ENCODE measurements at regions not wholly inside any gene's neighbourhood (a gene's known extent, or its start where the extent isn't known, plus 50 kb on each side); places are given as distances from the start of the nearest gene placed in this dataset.

GRCh38 chrX:69036674-69037573 is 128.3 kb downstream of the PJA1 start:
- RAD21 ChIA-PET (ENCODE audit: unreplicated experiment): no interaction called here
- H3K9ac ChIP-seq (ENCODE audit: control insufficient read depth, insufficient read depth, low read length): no peak overlapping the region
- intact Hi-C loops (cut with micrococcal nuclease; ENCODE audit: unreplicated experiment): no loop called here
- no peak overlapping the region for H3K4me3 ChIP-seq
- CTCF ChIA-PET: no interaction called here
- H3K4me2 ChIP-seq (ENCODE audit: control insufficient read depth, insufficient read depth): no peak overlapping the region
- no peak overlapping the region for H2AFZ ChIP-seq (ENCODE audit: control insufficient read depth, low read depth, low read length)
- SMC1A ChIA-PET (ENCODE audit: uncharacterized antibody, unreplicated experiment): no interaction called here
- H3K4me1 ChIP-seq (ENCODE audit: control insufficient read depth, insufficient read depth, low read length): no peaks in the 10 kb centered on the region
- BruUV-seq (replicated peaks): no TSS peak
- no peak for FAIRE-seq
- no peaks in the 10 kb centered on the region; a peak in 1 of 4 replicates for H3K27me3 ChIP-seq (replicated peaks in 1 of 2; ENCODE audit: control insufficient read depth in 2 of 2, insufficient read depth in 2 of 2, low read length in 1 of 2)
- no peaks in the 10 kb centered on the region for H3K79me2 ChIP-seq (ENCODE audit: control insufficient read depth, insufficient read depth, low read length)
- POLR2A ChIA-PET: no interaction called here
- WGBS (ENCODE audit: insufficient coverage, insufficient replicate concordance, low lambda C conversion rate, missing lambda C conversion rate): 39% methylated on average over 11 of the region's 14 CpGs
- no peak overlapping the region for H3K27ac ChIP-seq (ENCODE audit: control insufficient read depth, insufficient read depth)
- ATAC-seq: no peak
- in situ Hi-C loops (cut with MboI): no loop called here
- H3K36me3 ChIP-seq (ENCODE audit: control insufficient read depth in 2 of 2, insufficient read depth in 2 of 2, low read length in 1 of 2): no peaks in the 10 kb centered on the region
- H4K20me1 ChIP-seq (ENCODE audit: control insufficient read depth, insufficient read depth): no peaks in the 10 kb centered on the region
- no peaks in the 10 kb centered on the region for H3K9me3 ChIP-seq (replicated peaks; ENCODE audit: control insufficient read depth, insufficient read depth, low read length)
- DNase-seq (ENCODE audit: low read depth, low spot score): no peak
- TF ChIP-seq, protein P1, sequence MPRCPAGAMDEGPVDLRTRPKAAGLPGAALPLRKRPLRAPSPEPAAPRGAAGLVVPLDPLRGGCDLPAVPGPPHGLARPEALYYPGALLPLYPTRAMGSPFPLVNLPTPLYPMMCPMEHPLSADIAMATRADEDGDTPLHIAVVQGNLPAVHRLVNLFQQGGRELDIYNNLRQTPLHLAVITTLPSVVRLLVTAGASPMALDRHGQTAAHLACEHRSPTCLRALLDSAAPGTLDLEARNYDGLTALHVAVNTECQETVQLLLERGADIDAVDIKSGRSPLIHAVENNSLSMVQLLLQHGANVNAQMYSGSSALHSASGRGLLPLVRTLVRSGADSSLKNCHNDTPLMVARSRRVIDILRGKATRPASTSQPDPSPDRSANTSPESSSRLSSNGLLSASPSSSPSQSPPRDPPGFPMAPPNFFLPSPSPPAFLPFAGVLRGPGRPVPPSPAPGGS (IDR thresholded peaks at IDR 0.05; ENCODE audit: borderline replicate concordance, insufficient read depth, low read depth, low read length, poor library complexity, severe bottlenecking): no peak
- TF ChIP-seq CHD1 (IDR thresholded peaks at IDR 0.05; ENCODE audit: low read depth, low read length) (no peak), RFX5 (IDR thresholded peaks at IDR 0.05; ENCODE audit: low read depth, low read length) (no peak), CUX1 (IDR thresholded peaks at IDR 0.05; ENCODE audit: insufficient replicate concordance, low read depth, low read length) (no peak), FOXK2 (IDR thresholded peaks at IDR 0.05) (no peak), SMAD5 (IDR thresholded peaks at IDR 0.05; ENCODE audit: low read depth) (no peak), GATAD2B (conservative IDR thresholded peaks at IDR 0.05; ENCODE audit: low read depth) (no peak), SUPT20H (IDR thresholded peaks at IDR 0.05; ENCODE audit: borderline replicate concordance, control insufficient read depth, low read depth, low read length) (no peak), RAD51 (IDR thresholded peaks at IDR 0.05) (no peak), YBX1 (IDR thresholded peaks at IDR 0.05) (no peak), CHD2 (IDR thresholded peaks at IDR 0.05; ENCODE audit: borderline replicate concordance, low read depth, low read length) (no peak), ZNF24 (IDR thresholded peaks at IDR 0.05) (no peak), SMC3 (IDR thresholded peaks at IDR 0.05; ENCODE audit: borderline replicate concordance, low read length) (no peak), RELA (IDR thresholded peaks at IDR 0.05; ENCODE audit: borderline replicate concordance, partially characterized antibody) (no peak), EP300 (IDR thresholded peaks at IDR 0.05; ENCODE audit: borderline replicate concordance in 1 of 2, control insufficient read depth in 1 of 2, low read depth in 2 of 2, low read length in 2 of 2) (no peak), MTA3 (IDR thresholded peaks at IDR 0.05; ENCODE audit: borderline replicate concordance, low read length) (no peak)
- TF ChIP-seq, protein P2, sequence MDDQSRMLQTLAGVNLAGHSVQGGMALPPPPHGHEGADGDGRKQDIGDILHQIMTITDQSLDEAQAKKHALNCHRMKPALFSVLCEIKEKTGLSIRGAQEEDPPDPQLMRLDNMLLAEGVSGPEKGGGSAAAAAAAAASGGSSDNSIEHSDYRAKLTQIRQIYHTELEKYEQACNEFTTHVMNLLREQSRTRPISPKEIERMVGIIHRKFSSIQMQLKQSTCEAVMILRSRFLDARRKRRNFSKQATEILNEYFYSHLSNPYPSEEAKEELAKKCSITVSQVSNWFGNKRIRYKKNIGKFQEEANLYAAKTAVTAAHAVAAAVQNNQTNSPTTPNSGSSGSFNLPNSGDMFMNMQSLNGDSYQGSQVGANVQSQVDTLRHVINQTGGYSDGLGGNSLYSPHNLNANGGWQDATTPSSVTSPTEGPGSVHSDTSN (IDR thresholded peaks at IDR 0.05; ENCODE audit: insufficient replicate concordance, low read depth, low read length): no peak

Measured in GM12878 (cell line).